ENCODE measurements at regions not wholly inside any gene's neighbourhood (a gene's known extent, or its start where the extent isn't known, plus 50 kb on each side); places are given as distances from the start of the nearest gene placed in this dataset.

- DNase-seq (ENCODE audit: low spot score): no peak
These were observed 205.3 kb upstream of the PRICKLE1 start for GRCh38 chr12:42794806-42795205.

DNA sequence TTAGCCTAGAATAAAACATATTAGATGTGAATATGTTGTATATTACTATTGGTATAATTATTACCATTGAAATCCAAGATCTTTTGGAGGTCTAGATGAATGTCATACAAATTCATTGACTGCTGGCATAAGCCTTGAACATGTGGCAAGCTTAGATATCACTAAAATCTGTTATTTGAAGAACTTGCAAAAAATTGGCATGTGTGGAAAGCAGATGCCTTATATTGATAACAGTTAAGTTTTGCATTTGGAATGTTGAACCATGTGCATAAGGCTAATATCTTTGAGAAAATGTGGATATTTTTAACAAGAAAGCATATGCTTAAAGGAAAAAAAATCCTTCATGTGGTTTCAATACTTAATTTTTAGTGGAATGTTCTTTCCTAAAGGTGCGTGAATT is 203.6 kb upstream of the PRICKLE1 start:
- DNase-seq (ENCODE audit: low spot score): no peak

DNA sequence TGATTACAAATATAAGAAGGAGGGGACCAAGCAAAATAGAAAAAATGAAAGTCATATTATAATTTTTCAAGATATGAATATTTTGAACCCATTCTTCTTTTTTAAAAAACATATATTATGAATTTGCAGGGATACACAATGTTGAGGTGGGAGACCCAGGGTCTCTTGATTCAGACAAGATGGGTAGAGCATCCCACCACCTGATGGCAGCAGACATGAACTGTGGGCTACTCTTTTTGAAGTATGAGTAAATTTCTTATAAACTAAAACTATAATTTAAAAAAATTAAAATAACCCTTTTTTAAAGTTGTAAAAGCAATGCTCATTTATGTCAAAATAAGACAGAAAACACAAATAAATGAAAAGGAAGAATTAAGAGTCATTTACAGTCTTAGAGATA is 202.7 kb upstream of the PRICKLE1 start:
- no peak for DNase-seq (ENCODE audit: low spot score)

GRCh38 chr12:42791399-42791798 is 201.9 kb upstream of the PRICKLE1 start:
- DNase-seq (ENCODE audit: low spot score): no peak

DNA sequence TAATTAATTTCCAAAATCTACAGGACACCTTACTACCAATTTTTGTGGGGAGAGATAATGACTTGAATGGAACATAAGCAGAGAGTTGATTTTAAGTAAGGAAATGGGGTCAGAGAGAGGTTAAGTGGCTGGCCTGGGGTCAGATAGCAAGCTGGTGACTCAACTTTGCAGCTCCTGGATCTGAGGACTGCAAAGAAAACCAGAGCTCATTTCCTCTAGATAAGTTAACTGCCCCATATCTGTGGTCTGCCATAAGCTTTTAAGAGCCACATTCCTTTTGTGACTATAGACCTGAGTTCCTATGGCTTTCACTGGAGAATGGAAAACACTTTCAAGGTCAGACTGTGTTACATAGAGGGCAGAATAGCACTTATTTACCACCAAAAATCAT is 201.2 kb upstream of the PRICKLE1 start:
- DNase-seq (ENCODE audit: low spot score): peak; percentile 70

GRCh38 chr12:42789808-42790760 is 200.5 kb upstream of the PRICKLE1 start:
- peak; percentile 4 for DNase-seq (ENCODE audit: low spot score)

GRCh38 chr12:42786400-42787148 is 197.0 kb upstream of the PRICKLE1 start:
- DNase-seq (ENCODE audit: low spot score): no peak

DNA sequence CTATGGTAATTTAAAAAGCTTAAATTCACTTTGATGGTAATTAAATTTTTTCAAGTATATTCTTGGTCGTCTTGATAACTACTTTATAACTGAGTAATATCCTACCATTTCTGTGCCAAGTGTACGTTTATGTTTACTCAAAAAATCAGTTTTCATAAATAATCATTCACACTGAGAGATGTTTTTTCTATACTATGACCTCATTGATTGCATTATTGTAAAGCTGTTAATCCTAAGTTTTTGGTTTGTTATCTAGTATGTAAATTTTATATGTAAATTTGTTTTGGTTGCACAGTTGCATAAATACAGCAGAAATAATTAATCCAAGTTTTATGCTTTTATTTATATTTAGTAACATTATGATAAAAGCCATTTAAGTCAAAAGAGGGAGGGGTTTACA is 196.4 kb upstream of the PRICKLE1 start:
- DNase-seq (ENCODE audit: low spot score): no peak

DNA sequence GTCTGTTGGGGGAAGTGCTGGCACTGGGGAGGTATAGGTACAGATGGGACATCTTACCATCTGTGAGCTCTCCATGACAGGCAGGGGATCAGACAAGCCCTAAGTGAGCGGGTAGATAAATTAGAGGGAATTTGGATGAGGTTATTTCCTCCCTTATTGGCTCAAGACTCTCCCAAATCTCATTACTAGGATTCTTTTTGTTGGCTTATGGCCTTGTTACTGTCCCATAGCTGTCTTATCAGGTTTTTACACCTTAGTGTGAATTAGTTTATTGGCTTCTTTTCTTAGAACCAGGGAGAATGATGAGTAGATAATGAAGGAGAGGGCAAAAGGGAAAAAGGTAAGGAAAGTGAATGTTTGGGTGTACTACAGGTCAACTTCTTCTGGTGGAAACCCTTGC is 191.1 kb upstream of the PRICKLE1 start:
- no peak for DNase-seq (ENCODE audit: low spot score)

DNA sequence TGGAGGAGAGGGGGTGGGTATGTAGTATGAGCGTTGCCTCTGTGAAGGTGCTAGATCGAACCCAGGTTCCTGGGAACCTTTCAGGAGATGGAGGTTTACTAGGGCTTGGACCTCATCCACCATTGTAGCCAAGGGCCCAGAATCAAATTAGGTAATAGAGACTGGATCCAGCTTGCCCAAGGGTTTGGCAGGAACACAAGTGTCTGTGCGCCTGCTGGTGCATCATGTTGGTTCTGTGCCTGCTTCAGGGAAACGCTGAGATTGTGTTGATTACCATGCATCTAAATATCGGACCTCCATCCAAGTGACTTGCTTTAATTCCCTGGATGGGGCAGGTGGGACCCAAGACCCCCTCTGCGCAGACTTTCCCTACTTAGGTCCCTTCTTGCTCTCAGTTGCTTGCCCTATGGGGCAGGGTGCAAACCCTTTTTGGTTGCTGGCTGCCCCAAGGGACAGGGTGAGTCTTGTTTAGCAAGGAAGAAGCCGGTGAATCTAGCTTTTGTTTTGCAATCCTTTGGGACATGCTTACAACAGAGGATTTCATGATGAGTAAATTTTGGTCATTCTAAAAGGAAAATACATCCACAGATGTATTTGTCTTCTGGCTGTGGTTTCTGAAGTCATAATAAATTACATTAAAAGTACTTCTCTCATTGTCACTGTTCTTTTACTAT is 189.8 kb upstream of the PRICKLE1 start:
- DNase-seq (ENCODE audit: low spot score): no peak

DNA sequence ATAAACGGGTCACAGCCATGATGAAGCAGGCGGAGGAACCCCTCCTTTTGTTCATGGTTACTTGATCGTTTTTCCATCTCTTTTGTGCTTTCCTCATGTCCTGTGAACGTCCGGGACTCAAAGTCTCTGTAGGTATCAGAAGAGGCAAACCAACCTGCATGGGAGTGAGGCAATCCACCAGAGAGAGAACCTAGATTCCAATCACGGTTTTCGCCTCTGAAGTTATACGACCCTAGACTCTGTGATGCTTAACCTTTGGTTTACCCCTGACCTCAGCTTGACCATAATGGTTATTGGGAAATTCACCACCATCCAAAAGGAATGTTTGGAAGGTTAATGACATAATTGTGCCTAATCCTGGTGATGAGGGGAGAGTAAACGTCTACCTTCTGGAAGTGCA is 186.8 kb upstream of the PRICKLE1 start:
- DNase-seq (ENCODE audit: low spot score): no peak

DNA sequence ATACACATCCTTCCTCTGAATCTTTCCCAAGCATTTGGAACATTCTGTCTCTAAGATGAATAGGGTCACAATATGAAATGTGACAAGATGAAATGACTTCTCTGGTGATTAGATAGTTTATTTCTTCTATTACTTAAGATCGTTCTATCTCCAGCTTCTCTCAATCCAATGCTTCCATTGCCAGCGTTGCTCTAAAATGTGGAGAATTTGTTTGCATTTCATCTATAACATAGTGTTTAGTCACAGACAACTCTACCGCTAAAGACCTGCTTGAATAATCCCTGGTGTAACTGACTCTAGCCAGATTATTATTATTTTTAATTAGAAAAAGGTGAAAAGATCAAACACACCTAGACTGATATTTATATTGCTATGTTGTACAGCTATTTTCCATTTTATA is 184.7 kb upstream of the PRICKLE1 start:
- DNase-seq (ENCODE audit: low spot score): no peak

DNA sequence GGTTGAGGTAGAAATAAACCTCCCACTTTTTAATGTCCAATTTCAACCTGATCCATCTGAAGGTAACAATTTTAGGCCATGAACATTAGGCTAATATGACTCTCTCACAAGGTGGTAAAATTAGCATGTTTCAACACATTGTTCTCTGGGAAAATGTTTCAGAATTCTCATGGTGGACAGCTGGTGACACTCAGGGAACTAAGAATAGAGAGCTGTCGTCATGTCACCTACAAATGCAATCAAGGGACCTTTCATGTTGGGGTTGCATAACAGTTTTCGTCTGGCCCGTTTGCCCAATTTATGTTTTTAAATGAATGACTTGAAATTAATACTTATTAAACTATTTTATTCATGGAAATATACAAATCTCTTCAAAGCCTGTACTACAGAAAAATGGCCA is 180.7 kb upstream of the PRICKLE1 start:
- DNase-seq (ENCODE audit: low spot score): no peak

GRCh38 chr12:42769455-42769854 is 179.9 kb upstream of the PRICKLE1 start:
- DNase-seq (ENCODE audit: low spot score): no peak

DNA sequence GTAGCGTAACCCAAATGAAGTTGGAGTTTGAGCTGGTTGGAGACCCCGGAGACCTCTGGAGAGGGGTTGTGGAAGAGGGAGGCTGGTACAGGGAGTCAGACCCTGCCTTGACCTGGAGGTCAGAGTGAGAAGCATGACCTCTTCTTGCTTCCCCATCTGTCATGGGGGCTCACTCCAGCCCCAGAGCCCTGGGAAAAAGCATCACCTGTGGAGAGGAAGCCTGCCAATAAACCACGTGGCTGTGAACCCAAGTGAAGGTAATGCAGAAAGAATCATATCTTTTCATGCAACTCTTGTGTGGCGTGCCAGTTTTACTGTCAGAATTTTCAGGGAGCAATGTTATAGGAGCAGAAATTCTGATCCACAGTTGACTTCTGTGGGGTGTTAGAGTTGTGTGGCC is 178.5 kb upstream of the PRICKLE1 start:
- no peak for DNase-seq (ENCODE audit: low spot score)

DNA sequence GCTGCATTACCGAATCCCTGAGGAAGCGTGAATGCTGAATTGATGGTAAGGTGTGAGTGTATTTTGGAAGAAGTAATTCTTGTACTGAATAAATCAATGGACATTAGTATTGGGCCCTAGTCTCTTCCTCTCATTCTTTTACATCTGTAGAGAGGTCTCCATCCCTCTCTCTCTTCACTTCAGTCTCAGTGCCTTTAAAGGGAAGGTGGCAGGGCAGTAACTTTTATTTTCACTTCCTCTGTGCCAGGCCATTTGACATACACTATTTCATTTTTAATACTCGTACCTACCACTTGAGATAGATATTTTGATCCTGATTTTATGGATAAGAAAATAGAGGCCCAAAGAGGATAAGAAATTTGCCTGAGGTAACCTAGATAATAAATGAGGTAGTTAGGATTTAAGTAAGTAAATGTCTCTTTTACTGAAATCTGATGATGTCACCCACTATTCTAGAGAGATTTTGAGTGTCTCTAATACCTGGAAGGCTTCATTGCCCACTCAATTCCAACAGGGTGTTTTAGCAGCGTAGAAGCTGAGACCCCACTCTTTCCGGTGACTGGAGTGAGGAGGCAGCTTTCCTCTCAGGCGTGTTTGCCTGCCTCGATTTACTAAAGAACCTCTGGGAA is 177.9 kb upstream of the PRICKLE1 start:
- DNase-seq (ENCODE audit: low spot score): no peak

DNA sequence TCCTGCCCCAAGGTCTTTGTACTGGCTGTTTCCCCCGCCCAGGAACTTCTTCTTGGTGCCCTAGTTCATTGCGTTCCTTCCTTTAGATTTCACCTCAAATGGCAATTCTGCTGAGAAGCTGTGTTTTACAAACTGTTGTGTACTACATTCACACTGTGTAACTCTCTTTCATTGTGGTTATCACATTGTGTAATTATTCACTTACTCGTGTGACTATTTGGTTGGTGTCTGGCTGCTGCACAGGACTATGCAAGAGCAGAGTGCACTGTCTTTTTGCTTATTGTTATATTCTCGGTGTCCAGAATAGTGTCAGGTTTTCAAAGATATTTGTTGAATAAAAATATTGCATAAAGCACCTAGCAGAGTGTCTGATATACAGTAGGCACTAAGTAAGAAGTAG is 177.2 kb upstream of the PRICKLE1 start:
- no peak for DNase-seq (ENCODE audit: low spot score)

DNA sequence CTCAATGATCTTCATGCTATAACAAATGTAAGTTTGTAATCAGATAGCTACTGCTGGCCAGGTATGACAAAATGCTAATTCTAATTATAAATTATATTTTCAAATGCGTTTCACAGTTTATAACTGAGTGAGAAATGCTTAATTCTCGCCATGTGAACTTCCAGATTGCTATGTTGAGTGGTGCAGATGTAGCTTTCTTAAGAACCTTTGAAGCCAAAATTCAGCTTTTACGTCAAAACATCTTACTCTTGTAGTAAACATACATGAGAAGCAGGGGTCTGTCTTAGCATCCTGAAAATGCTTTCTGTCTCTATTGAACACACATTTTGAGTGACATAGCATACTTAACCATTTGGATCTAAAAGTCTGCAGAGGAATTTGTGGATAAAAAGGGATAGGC is 176.5 kb upstream of the PRICKLE1 start:
- DNase-seq (ENCODE audit: low spot score): no peak

DNA sequence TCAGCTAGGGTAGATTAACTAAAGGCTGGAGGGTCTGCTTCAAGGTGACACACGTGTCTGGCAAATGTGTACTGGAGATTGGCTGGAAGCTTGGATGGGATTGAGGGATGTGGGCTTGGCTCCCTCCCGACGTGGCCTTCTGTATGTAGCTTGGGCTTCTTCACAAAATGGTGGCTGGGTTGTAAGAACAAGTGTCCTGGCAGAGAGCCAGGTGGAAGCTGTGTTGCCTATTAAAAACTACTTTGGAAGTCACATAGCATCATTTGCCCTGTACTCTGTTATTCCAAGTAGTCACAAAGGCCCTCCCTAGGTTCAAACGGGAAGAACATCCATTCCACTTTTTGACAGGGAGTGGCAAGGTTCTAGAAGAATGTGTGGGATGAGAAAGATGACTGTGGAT is 174.1 kb upstream of the PRICKLE1 start:
- DNase-seq (ENCODE audit: low spot score): no peak

GRCh38 chr12:42762395-42762925 is 172.9 kb upstream of the PRICKLE1 start:
- no peak for DNase-seq (ENCODE audit: low spot score)

DNA sequence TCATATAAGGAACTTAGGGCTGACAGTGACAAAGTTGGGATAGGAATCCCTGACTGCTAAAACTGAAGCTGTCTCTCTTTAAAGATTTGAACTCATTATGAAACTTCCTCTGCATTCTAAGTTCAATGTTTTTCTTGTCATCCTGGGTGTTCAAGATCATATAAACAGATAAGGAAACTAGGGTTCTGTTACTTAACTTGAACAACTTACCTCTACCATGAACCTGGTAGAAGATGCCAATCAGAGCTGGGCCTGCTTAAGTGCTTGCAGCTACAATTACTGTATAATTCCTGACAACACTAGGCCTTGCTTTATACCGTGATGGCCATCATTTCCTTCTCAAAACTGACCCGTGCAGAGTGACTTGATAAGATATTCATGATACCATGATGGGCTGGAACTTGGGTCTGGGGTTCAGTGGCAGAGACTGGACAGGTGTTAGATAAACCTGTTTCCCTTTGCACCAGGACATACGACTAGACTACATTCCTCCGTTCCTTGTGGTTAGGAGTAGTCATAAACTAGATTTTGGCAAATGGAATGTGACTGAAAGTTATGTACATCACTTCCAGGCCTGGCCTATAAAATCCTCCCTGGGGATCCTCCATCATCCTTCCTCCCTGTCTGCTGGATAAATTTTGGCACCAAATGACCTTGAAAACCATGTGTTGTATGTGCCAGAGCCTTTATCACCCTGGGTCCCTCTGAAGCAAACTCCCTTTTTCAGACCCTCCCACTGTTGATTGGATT is 172.2 kb upstream of the PRICKLE1 start:
- no peak for DNase-seq (ENCODE audit: low spot score)
